ENCODE measurements at regions not wholly inside any gene's neighbourhood (a gene's known extent, or its start where the extent isn't known, plus 50 kb on each side); places are given as distances from the start of the nearest gene placed in this dataset.

DNA sequence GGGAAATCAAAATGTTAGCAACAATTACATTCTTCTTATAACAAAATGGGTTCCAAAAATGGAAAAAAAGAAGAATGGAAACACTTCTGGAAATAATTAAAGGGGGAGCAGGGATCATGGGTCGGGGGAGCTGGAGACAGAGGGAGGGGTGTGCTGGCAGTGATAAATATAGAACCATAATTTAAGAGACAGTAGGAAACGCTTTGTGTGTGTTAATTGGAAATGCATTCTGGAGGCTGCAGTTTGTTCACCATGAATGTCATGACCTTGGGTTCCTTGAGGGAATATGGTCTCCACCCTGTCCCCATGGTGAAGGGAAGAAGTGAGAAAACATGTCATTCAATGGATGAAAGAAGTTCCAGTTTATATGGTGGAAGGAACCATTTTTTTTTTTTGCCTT is 540.7 kb downstream of the TNS1 start:
- TF ChIP-seq POLR2AphosphoS5 (IDR thresholded peaks at IDR 0.05; ENCODE audit: low read depth, low read length), result no peak
- no peak for TF ChIP-seq POLR2A (IDR thresholded peaks at IDR 0.05; ENCODE audit: low read depth, low read length)
- TF ChIP-seq TAF1 (IDR thresholded peaks at IDR 0.05; ENCODE audit: low read depth, low read length), result no peak
- TF ChIP-seq POU2F2 (IDR thresholded peaks at IDR 0.05; ENCODE audit: low read depth, low read length), result no peak
- TF ChIP-seq SPI1 (IDR thresholded peaks at IDR 0.05; ENCODE audit: low read depth, low read length), result no peak
